ENCODE measurements at regions not wholly inside any gene's neighbourhood (a gene's known extent, or its start where the extent isn't known, plus 50 kb on each side); places are given as distances from the start of the nearest gene placed in this dataset.

DNA sequence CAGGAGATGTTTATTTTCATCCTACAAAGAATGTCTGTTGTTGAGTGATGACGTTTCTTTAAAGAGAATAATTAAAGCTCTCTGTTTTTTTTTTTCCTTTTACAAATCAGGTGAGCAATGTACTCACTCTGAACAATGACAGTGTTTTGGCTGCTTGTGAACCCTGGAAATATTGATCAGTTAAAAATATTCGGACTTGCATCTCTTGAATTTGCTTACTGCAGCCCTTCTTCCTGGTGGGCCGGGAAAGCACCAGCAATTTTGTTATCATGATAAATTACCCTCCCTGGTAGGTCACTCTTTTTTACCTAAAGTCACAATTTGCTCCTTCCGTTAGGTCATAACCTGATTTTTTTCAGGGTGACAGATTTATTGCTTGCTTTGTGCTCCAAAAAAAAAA, 72.3 kb upstream of the NR5A2 start:
- TF ChIP-seq CTCF (IDR thresholded peaks at IDR 0.05; ENCODE audit: insufficient read depth, low read length, poor library complexity, severe bottlenecking) = no peak
- TF ChIP-seq EZH2phosphoT487 (conservative IDR thresholded peaks at IDR 0.05; ENCODE audit: low read length) = no peak
